Mesodermal cell (in vitro differentiated cells): ENCODE measurements at regions not wholly inside any gene's neighbourhood (a gene's known extent, or its start where the extent isn't known, plus 50 kb on each side); places are given as distances from the start of the nearest gene placed in this dataset.
"Not testable (repeated sequence)": the region's sequence is repeated elsewhere in the genome, so short reads cannot be mapped to it uniquely, and the experiment has no call there.

Source experiments
- H3K27ac ChIP-seq: 2 replicates; pipeline ENCODE4 v1.7.0; 2013; ENCODE audit warnings: mild to moderate bottlenecking, low read depth, low read length, moderate library complexity; ENCODE audit not compliant: severe bottlenecking
- H3K36me3 ChIP-seq: 2 replicates; pipeline ENCODE4 v1.7.1; 2013; ENCODE audit warnings: mild to moderate bottlenecking, low read length, moderate library complexity; ENCODE audit not compliant: control insufficient read depth, insufficient read depth
- H3K4me1 ChIP-seq: one replicate; pipeline ENCODE4 v1.7.1; 2013; ENCODE audit warnings: mild to moderate bottlenecking, low read length; ENCODE audit not compliant: insufficient read depth, control insufficient read depth, poor library complexity, severe bottlenecking
- H3K4me3 ChIP-seq: 2 replicates; pipeline ENCODE4 v1.7.0; 2013; ENCODE audit warnings: low read length, control low read depth, mild to moderate bottlenecking; ENCODE audit not compliant: insufficient read depth, poor library complexity, severe bottlenecking; ENCODE audit errors: extremely low read depth
- H3K9me3 ChIP-seq: 2 replicates; pipeline ENCODE4 v1.7.1; 2013; ENCODE audit warnings: mild to moderate bottlenecking, low read length, moderate library complexity; ENCODE audit not compliant: control insufficient read depth
- WGBS, 2 experiments: methylation state at CpG; one replicate each; pipeline ENCODE4 v1.1.5; 2013; ENCODE audit warnings: missing lambda C conversion rate in 2 of 2; ENCODE audit not compliant: insufficient coverage in 2 of 2; 5-methylcytosine and 5-hydroxymethylcytosine counted together

DNA sequence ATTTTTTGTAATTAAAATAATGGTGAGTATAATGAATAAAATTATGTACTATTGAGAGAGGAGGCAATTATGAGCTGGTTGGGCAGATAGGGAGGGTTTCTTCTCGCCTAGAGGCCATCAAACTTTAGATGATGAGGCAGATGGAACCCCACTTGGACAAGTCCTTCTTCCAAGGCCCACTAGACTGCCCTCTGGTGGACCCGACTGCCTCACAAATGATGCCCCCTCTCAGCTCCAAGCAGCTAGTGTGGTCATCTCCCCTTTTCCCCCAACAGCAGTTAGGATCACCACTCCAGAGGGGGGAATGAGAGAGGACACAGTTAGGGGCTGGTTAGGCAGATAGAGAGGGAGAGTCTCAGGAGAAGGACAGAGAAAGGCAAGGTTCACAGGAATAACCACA is 348.0 kb upstream of the CDH18 start:
- Histone ChIP-seq H3K36me3 (no peaks in the 10 kb centered on the region), H3K27ac (no peak overlapping the region), H3K4me1 (no peaks in the 10 kb centered on the region), H3K9me3 (no peaks in the 10 kb centered on the region), H3K4me3 (no peak overlapping the region)
- 67% methylated on average over 1 of the region's 2 CpGs; no CpG with 5 or more reads in 1 of the 2 experiments for WGBS, 2 experiments

DNA sequence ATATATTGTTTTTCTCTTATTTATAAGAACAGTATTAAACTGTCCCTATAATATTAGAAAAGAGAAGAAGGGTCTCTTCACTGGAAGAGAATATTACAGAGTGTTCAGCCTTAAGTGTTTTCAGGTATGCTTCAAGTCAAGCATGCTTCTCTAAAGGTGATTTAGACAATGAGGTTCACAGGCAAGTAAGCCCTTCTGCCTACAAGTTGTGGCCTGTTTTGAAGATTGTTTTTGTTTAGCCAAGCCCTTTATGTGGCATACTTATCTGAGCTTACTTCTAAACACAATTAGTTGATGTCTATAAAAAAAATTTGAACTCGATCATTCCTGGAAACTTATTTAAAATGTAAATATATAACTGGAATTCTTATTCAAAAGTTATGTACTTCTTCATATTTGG is 343.8 kb upstream of the CDH18 start:
- no CpG with 5 or more reads among the region's 1 CpG for WGBS, 2 experiments
- no peak overlapping the region for H3K4me3 ChIP-seq
- H3K27ac ChIP-seq: no peak overlapping the region
- no peaks in the 10 kb centered on the region for H3K9me3 ChIP-seq
- no peaks in the 10 kb centered on the region for H3K4me1 ChIP-seq
- no peaks in the 10 kb centered on the region for H3K36me3 ChIP-seq

DNA sequence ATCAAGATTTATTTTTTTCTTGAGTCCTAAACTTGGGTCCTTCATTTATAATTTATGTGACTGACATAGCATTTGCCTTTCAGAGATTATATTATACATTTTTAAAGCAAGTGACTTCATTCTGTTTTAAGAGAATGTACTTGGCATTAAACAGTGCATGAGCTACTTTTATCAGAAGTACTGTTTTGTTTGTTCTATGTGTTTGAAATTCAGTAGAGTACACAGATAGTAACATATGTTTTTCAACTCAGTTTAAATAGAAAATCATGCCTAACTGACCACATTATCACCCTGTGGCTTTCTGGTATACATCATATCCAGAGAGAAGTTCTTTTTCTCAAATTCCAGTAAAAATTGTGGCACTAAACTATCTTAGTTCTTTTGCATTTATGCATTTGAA is 335.3 kb upstream of the CDH18 start:
- Histone ChIP-seq H3K36me3 (no peaks in the 10 kb centered on the region), H3K27ac (no peak overlapping the region), H3K9me3 (no peaks in the 10 kb centered on the region), H3K4me3 (no peak overlapping the region), H3K4me1 (no peaks in the 10 kb centered on the region)

DNA sequence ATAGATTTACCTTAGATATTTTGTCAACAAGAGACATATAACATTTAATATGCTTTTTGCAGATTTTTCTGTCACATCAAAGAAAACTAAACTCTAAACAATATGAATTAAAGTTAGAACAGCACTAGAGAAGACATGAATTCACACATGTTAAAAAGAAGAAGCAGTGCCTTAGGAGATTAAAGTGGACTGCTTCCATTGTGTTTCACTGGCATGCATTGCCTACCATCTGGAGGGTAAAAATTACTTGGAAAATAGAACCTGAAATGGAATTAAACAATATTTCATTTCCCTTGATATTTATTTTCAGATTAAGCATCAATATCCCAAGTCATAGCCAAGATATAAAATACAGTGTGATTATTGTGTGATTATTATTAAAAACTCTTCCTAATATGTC is 319.4 kb upstream of the CDH18 start:
- Histone ChIP-seq H3K9me3 (no peaks in the 10 kb centered on the region), H3K27ac (no peak overlapping the region), H3K36me3 (no peaks in the 10 kb centered on the region), H3K4me1 (no peaks in the 10 kb centered on the region), H3K4me3 (no peak overlapping the region)

DNA sequence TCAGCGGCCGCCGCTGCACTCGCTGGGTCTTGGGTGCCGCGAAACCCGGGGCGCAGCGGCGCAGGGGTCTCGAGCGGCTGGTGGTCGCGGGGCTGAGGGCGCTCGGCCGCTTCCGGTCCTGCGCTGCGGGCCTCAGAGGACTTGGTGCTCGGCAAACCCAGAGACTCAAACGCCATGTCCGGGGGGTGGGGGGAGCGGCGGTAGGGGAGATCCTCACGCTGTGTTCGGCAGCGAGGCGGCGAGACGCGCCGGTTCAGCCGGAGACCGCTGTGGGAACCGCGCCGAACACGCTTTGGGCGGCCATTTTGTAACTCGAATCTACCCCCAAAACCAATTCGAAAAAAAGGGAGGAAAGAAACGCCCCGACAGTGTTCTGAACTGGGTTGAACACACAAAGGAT is 317.5 kb upstream of the CDH18 start:
- Histone ChIP-seq H3K4me1 (no peaks in the 10 kb centered on the region), H3K4me3 (no peak overlapping the region), H3K27ac (no peak overlapping the region), H3K36me3 (no peaks in the 10 kb centered on the region), H3K9me3 (no peaks in the 10 kb centered on the region)
- 93 to 95% methylated on average over 34 to 41 of the region's 44 CpGs for WGBS, 2 experiments

DNA sequence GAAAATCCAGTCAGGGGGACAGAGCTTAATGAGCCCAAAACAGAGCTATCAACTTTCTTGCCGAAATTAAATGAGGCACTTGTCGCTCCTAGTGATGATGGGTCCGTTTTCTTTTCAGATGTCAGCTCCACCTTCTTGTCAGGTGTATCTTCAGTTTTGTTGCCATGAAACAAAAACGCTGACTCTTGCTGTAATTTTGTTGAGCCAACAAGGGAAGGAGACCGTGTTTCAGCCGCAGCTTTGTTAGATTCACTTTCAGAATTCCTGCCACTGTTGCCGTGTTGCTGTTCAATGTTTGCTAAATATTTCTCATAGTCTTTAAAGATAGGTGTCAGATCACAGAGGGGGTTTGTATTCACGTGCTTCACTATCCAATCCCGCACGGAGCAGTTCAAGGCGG is 316.6 kb upstream of the CDH18 start:
- not testable (repeated sequence) for H3K4me1 ChIP-seq, H3K4me3 ChIP-seq, H3K27ac ChIP-seq, H3K9me3 ChIP-seq, H3K36me3 ChIP-seq
- WGBS, 2 experiments: 87 to 90% methylated on average over 7 of the region's 11 CpGs

DNA sequence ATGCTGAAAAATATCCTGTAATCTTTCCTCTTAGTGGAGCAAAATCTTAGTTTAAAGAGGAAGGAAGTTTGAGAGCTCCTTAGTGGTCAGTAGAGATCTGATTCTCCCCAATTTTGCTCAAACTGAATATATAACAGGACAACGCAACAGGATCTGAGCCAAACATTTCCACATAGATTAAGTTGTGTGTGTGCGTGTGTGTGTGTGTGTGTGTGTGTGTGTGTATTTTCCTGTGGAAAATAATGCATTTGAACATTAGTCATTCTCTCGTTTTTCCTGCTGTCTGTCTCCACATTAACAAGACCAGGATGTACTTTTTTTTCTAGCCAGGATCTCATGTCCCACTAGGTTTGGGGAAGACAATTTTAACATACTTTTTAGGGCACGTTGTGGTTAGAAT is 312.1 kb upstream of the CDH18 start:
- Histone ChIP-seq H3K27ac (no peak overlapping the region), H3K36me3 (no peaks in the 10 kb centered on the region), H3K4me3 (no peak overlapping the region), H3K4me1 (no peaks in the 10 kb centered on the region), H3K9me3 (no peaks in the 10 kb centered on the region)
- no CpG with 5 or more reads among the region's 4 CpGs for WGBS, 2 experiments

DNA sequence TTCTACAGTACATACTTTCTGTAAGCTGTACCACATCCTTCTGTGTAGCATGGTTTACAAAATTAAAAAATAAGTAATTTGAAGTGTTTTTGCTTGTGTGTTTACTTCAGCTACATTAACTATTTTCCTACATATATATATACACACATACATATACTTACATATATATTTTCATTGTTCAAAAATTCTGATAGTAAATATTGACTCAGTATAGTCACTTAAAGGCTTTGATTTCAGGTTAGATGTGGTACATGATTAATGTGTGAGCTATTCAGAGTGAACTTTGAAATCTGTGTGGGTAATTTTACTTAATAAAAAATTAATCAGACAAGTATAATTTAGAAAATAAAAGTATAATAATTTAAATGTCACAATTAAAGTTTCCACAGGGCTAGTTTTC is 306.7 kb upstream of the CDH18 start:
- H3K27ac ChIP-seq: no peak overlapping the region
- H3K4me3 ChIP-seq: no peak overlapping the region
- no peaks in the 10 kb centered on the region for H3K36me3 ChIP-seq
- no peaks in the 10 kb centered on the region for H3K4me1 ChIP-seq
- H3K9me3 ChIP-seq: no peaks in the 10 kb centered on the region

DNA sequence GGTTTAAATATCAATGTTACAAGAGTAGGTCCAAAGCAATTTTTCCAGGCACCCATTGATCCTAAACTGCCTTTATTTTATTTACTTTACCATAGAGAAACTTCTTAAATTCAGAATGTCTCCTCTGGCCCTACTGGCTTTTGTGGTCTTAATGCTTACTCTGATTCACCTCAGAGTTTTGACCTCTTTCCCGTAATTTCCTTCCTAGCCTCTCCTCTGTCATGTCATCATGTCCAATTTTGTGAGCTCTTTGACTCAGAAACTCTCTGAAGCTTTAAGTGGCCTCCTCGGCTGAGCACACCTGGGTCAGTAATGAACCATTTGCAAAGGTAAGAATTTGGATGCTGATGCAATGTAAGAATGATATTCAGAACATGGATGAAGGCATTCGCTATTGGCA is 303.8 kb upstream of the CDH18 start:
- no peaks in the 10 kb centered on the region for H3K36me3 ChIP-seq
- WGBS, 2 experiments: 86 to 100% methylated on average over 3 of the region's 3 CpGs
- no peaks in the 10 kb centered on the region for H3K4me1 ChIP-seq
- no peak overlapping the region for H3K27ac ChIP-seq
- no peaks in the 10 kb centered on the region for H3K9me3 ChIP-seq
- H3K4me3 ChIP-seq: no peak overlapping the region

DNA sequence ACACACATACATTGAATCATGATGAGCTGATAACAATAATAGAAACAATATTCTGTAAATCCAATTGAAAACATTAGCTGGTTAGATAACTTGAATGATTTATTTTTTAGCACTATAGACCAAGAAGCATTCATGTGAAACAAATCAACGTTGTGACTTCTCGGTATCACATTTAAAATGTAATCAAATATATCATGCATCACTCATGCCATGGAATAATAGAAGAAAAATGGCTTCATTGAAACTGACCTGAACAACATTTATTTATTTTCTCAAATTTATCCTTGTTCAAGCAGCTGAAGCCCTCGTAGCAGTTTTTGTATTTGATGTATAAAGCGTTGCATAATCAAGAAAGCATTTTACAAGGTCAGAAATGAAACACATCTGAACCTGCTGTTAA is 299.6 kb upstream of the CDH18 start:
- Histone ChIP-seq H3K36me3 (no peaks in the 10 kb centered on the region), H3K9me3 (no peaks in the 10 kb centered on the region), H3K27ac (no peak overlapping the region), H3K4me3 (no peak overlapping the region), H3K4me1 (no peaks in the 10 kb centered on the region)
- 75% methylated on average over 2 of the region's 4 CpGs; no CpG with 5 or more reads in 1 of the 2 experiments for WGBS, 2 experiments

DNA sequence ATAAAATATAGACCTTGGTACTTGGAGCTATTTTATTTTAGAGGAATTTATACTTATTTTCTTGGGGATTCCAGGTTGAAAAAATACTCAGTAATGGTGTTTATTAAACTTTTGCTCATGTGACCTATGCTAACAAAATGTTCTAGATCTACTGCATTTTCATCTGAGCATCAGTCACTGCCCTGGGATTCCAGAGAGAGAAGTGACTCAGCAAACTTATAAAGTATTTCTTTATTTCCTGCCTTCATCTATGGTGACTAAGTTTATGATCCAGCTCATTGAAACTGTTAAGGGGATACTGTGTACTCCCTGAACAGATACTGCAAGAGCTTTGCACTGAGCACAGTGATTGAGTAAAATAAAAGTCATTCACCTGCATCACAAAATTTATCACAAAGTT is 298.5 kb upstream of the CDH18 start:
- no peak overlapping the region for H3K4me3 ChIP-seq
- H3K27ac ChIP-seq: no peak overlapping the region
- no peaks in the 10 kb centered on the region for H3K36me3 ChIP-seq
- no peaks in the 10 kb centered on the region for H3K4me1 ChIP-seq
- no peaks in the 10 kb centered on the region for H3K9me3 ChIP-seq

DNA sequence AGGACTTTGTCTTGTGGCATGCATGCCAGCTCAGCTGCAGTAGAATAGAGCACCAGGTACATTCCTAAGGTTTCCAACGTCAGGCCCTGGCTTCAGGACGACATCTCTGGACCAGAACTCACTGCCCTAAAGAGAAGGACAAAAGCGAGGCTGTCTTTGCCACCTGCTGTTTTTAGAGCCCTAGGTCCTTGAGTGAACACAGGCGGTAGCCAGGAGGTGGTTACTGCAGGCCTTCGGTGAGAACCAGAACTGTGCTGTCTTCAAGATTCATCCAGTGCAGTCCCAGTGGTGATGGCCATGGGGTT is 288.9 kb upstream of the CDH18 start:
- no peaks in the 10 kb centered on the region for H3K9me3 ChIP-seq
- no peak overlapping the region for H3K27ac ChIP-seq
- WGBS, 2 experiments: 59 to 84% methylated on average over 3 to 5 of the region's 5 CpGs
- no peaks in the 10 kb centered on the region for H3K36me3 ChIP-seq
- H3K4me1 ChIP-seq: no peaks in the 10 kb centered on the region
- no peak overlapping the region for H3K4me3 ChIP-seq
